DND-41 (cell line): ENCODE measurements at regions not wholly inside any gene's neighbourhood (a gene's known extent, or its start where the extent isn't known, plus 50 kb on each side); places are given as distances from the start of the nearest gene placed in this dataset.

Experiments used
- EZH2 ChIP-seq: IDR thresholded peaks from 3 replicates; pipeline ENCODE4 v1.6.1; 2012; ENCODE audit warnings: borderline replicate concordance, low read depth, mild to moderate bottlenecking, moderate library complexity, low read length, inconsistent platforms; ENCODE audit not compliant: severe bottlenecking
- TF ChIP-seq, protein P1 (sequence below): IDR thresholded peaks from 2 replicates; pipeline ENCODE4 v1.5.1; 2012; ENCODE audit warnings: borderline replicate concordance, low read length, moderate library complexity, mild to moderate bottlenecking; ENCODE audit not compliant: poor library complexity, severe bottlenecking; ENCODE audit errors: extremely low read depth

- TF ChIP-seq, protein P1, sequence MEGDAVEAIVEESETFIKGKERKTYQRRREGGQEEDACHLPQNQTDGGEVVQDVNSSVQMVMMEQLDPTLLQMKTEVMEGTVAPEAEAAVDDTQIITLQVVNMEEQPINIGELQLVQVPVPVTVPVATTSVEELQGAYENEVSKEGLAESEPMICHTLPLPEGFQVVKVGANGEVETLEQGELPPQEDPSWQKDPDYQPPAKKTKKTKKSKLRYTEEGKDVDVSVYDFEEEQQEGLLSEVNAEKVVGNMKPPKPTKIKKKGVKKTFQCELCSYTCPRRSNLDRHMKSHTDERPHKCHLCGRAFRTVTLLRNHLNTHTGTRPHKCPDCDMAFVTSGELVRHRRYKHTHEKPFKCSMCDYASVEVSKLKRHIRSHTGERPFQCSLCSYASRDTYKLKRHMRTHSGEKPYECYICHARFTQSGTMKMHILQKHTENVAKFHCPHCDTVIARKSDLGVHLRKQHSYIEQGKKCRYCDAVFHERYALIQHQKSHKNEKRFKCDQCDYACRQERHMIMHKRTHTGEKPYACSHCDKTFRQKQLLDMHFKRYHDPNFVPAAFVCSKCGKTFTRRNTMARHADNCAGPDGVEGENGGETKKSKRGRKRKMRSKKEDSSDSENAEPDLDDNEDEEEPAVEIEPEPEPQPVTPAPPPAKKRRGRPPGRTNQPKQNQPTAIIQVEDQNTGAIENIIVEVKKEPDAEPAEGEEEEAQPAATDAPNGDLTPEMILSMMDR: no peak
- no peak for TF ChIP-seq EZH2
These were observed 319.2 kb upstream of the SLC7A11 start for GRCh38 chr4:138561276-138561880.
